ENCODE measurements at regions not wholly inside any gene's neighbourhood (a gene's known extent, or its start where the extent isn't known, plus 50 kb on each side); places are given as distances from the start of the nearest gene placed in this dataset.

DNA sequence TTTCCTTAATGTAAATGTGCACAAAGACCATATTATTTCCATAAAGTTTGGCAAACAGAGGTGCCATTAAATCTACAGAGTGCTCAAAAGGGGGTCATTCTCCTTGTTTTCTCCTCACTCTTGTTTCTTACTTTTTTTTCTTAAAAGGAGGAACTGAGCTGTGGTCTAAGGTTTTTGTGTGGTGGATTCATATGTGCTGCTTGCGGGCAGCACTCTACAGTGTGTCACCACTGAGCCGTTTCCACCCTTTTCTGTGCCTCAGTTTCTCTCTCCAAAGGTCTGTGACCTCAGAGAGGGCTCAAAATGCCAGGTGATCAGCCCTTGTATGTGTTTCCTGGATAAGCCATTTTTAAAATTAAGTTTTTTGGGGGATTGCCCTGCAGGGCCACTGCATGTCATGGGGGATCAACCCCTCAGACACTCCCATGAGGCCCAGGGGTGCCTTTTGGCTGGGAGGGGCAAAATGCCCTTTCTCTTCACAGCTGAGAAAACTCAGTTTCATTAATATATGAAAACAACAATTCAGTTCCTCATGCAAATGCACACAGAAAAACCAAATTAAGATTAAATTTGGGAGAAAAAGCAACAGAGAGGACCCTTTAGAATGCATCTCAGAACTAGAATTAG, 56.9 kb upstream of the VOPP1 start:
- Mint-ChIP-seq H3K27ac (ENCODE audit: unreplicated experiment) (no peak overlapping the region), H3K4me3 (ENCODE audit: unreplicated experiment) (no peak overlapping the region), H3K4me1 (ENCODE audit: low read depth) (no peaks in the 10 kb centered on the region), H3K27me3 (ENCODE audit: low read depth) (peaks cover 9% of the 10 kb centered on the region), H3K9me3 (ENCODE audit: low read depth) (peaks cover 4% of the 10 kb centered on the region), H3K36me3 (ENCODE audit: low read depth) (no peaks in the 10 kb centered on the region)
- TF ChIP-seq, protein P1, sequence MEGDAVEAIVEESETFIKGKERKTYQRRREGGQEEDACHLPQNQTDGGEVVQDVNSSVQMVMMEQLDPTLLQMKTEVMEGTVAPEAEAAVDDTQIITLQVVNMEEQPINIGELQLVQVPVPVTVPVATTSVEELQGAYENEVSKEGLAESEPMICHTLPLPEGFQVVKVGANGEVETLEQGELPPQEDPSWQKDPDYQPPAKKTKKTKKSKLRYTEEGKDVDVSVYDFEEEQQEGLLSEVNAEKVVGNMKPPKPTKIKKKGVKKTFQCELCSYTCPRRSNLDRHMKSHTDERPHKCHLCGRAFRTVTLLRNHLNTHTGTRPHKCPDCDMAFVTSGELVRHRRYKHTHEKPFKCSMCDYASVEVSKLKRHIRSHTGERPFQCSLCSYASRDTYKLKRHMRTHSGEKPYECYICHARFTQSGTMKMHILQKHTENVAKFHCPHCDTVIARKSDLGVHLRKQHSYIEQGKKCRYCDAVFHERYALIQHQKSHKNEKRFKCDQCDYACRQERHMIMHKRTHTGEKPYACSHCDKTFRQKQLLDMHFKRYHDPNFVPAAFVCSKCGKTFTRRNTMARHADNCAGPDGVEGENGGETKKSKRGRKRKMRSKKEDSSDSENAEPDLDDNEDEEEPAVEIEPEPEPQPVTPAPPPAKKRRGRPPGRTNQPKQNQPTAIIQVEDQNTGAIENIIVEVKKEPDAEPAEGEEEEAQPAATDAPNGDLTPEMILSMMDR (IDR thresholded peaks at IDR 0.05) = no peak
- no peak for DNase-seq (ENCODE audit: low spot score)

DNA sequence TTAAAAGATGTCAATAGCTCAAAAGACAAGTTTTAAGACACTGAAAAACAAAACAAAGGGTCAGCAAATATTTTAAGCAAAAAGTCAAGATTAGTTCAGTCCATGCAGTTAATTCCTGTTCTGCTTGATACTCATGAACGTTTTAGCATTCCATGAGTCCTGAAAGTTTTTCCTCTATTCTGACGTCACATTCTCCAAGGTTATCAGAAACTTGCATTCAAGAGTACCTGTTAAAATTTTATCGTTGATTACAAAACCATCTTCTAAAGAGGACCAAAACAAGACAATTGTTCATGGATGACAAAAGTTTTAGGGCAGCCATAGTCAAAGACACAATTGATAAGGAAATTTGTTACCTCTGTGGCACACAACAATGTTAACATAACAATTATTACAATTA, 52.5 kb upstream of the VOPP1 start:
- DNase-seq (ENCODE audit: low spot score) = no peak
- Mint-ChIP-seq H3K36me3 (ENCODE audit: low read depth) (no peaks in the 10 kb centered on the region), H3K9me3 (ENCODE audit: low read depth) (peaks cover 4% of the 10 kb centered on the region), H3K4me3 (ENCODE audit: unreplicated experiment) (no peak overlapping the region), H3K4me1 (ENCODE audit: low read depth) (no peaks in the 10 kb centered on the region), H3K27me3 (ENCODE audit: low read depth) (peaks cover 3% of the 10 kb centered on the region), H3K27ac (ENCODE audit: unreplicated experiment) (no peak overlapping the region)
- TF ChIP-seq, protein P1 (IDR thresholded peaks at IDR 0.05) = no peak

DNA sequence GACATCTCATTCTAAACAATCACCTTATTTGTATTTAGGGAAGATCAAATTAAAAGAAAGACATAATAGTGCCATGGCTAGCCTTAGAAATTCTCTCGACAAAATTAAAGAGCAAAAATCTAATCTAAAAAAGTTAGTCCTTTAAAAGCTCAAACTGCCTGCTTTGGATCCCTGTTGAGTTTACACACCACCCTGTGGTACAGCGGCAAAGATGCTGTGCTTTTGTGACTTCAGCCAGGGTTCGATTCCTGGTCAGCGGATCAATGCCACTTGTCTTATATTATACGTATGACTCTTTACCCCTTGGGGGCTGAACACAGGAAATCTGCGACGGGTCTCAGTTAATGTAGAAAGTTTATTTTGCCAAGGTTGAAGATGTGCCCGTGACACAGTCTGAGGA, 51.3 kb upstream of the VOPP1 start:
- Mint-ChIP-seq H3K27ac (ENCODE audit: unreplicated experiment) (no peak overlapping the region), H3K27me3 (ENCODE audit: low read depth) (no peaks in the 10 kb centered on the region), H3K4me3 (ENCODE audit: unreplicated experiment) (no peak overlapping the region), H3K4me1 (ENCODE audit: low read depth) (no peaks in the 10 kb centered on the region), H3K9me3 (ENCODE audit: low read depth) (peaks cover 5% of the 10 kb centered on the region), H3K36me3 (ENCODE audit: low read depth) (no peaks in the 10 kb centered on the region)
- TF ChIP-seq, protein P1 (IDR thresholded peaks at IDR 0.05) = no peak
- DNase-seq (ENCODE audit: low spot score) = no peak

DNA sequence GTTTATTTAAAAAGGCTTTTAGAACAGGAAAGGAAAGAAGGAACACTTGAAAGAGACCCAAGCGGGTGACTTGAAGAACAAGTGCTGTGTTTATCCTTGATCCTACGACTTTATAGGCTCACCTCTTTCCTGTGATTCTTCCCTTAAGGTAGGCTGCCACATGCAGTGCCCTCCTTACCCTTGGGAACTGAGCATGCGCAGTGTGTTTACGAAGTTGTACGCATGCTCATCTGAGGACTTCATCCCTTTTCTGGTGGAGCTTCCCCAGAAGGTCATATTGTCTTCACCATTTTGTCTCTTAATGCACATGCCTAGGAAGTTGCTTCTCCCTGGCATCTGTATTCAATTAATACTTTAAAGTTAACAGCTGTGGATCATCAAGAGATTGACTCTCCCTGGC, 49.9 kb upstream of the VOPP1 start:
- TF ChIP-seq, protein P1 (IDR thresholded peaks at IDR 0.05) = no peak
- Mint-ChIP-seq H3K27ac (ENCODE audit: unreplicated experiment) (no peak overlapping the region), H3K4me3 (ENCODE audit: unreplicated experiment) (no peak overlapping the region), H3K36me3 (ENCODE audit: low read depth) (peaks cover 3% of the 10 kb centered on the region), H3K4me1 (ENCODE audit: low read depth) (no peaks in the 10 kb centered on the region), H3K27me3 (ENCODE audit: low read depth) (no peaks in the 10 kb centered on the region), H3K9me3 (ENCODE audit: low read depth) (peaks cover 10% of the 10 kb centered on the region)
- DNase-seq (ENCODE audit: low spot score) = no peak
